ENCODE measurements at regions not wholly inside any gene's neighbourhood (a gene's known extent, or its start where the extent isn't known, plus 50 kb on each side); places are given as distances from the start of the nearest gene placed in this dataset.

DNA sequence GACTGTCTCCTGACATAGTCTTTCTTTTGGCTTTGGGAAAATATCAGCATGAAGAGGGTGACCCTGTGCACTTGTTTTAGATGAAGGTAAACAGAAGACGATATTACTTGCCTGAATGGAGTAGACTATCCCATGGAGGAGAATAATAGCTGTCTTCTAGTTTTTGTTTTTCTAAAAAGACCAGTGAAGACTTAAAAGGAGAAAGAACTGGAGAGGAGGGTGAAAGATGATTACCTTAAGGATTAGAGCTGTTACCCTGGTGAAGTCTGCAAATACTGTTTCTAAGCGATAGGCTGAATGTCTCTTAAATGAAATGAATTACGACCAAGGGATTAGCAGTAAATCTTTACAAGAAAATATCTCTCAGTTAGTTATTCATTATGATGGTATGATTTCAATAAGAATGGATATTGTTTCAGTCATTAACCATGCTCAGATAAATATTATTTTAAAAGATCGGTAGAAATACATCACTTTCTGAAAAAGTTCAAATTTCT, 255.6 kb upstream of the FERD3L start:
- no peaks in the 10 kb centered on the region for H3K36me3 ChIP-seq (ENCODE audit: low read length)
- no peak overlapping the region for H3K4me3 ChIP-seq (ENCODE audit: insufficient read depth, low read length, poor library complexity, severe bottlenecking)
- TF ChIP-seq, protein P1, sequence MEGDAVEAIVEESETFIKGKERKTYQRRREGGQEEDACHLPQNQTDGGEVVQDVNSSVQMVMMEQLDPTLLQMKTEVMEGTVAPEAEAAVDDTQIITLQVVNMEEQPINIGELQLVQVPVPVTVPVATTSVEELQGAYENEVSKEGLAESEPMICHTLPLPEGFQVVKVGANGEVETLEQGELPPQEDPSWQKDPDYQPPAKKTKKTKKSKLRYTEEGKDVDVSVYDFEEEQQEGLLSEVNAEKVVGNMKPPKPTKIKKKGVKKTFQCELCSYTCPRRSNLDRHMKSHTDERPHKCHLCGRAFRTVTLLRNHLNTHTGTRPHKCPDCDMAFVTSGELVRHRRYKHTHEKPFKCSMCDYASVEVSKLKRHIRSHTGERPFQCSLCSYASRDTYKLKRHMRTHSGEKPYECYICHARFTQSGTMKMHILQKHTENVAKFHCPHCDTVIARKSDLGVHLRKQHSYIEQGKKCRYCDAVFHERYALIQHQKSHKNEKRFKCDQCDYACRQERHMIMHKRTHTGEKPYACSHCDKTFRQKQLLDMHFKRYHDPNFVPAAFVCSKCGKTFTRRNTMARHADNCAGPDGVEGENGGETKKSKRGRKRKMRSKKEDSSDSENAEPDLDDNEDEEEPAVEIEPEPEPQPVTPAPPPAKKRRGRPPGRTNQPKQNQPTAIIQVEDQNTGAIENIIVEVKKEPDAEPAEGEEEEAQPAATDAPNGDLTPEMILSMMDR (IDR thresholded peaks at IDR 0.05; ENCODE audit: insufficient read depth, low read length, poor library complexity, severe bottlenecking) = no peak
- no peak for TF ChIP-seq EZH2phosphoT487 (conservative IDR thresholded peaks at IDR 0.05; ENCODE audit: low read length)
- no peaks in the 10 kb centered on the region for H3K79me2 ChIP-seq (ENCODE audit: insufficient read depth, low read length)
- H3K9me3 ChIP-seq (ENCODE audit: insufficient read depth, low read length) = no peaks in the 10 kb centered on the region
- H3K4me2 ChIP-seq (ENCODE audit: low read depth, low read length, poor library complexity, severe bottlenecking) = no peak overlapping the region
- H3K27ac ChIP-seq (ENCODE audit: low read depth, low read length) = no peak overlapping the region
- H4K20me1 ChIP-seq (ENCODE audit: low read depth, low read length) = no peaks in the 10 kb centered on the region
- H3K27me3 ChIP-seq (ENCODE audit: low read length) = no peaks in the 10 kb centered on the region
- H3K9me2 ChIP-seq (replicated peaks; ENCODE audit: insufficient read depth, low read length) = no peaks in the 10 kb centered on the region
- H3F3A ChIP-seq (ENCODE audit: insufficient read depth) = no peaks in the 10 kb centered on the region
- no peak overlapping the region for H2AFZ ChIP-seq (ENCODE audit: low read depth, low read length, severe bottlenecking)
- no peak overlapping the region for H3K9ac ChIP-seq (ENCODE audit: low read length)

DNA sequence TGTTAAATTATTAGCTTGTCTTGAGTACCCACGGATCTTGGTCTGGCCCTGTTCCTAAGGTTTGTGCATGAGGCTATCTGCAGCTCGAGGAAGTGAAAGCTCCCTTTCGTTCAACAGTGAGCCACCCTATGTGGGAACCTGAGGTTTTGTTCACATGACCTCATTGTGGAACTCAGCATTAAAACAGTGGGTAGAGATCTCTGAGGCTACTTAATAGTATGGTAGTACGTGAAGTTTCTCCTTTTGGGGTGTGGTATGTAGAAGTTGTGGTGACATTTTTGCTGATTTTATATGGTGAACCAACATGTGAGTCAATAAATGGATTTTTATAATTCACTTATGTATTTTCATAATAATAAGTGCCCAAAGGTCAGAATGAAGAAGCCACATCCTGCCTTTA, 252.7 kb upstream of the FERD3L start:
- Histone ChIP-seq H3K4me2 (ENCODE audit: low read depth, low read length, poor library complexity, severe bottlenecking) (no peak overlapping the region), H3K9ac (ENCODE audit: low read length) (no peak overlapping the region), H3K9me3 (ENCODE audit: insufficient read depth, low read length) (no peaks in the 10 kb centered on the region), H3K9me2 (replicated peaks; ENCODE audit: insufficient read depth, low read length) (no peaks in the 10 kb centered on the region), H3F3A (ENCODE audit: insufficient read depth) (no peaks in the 10 kb centered on the region), H4K20me1 (ENCODE audit: low read depth, low read length) (no peaks in the 10 kb centered on the region), H3K4me3 (ENCODE audit: insufficient read depth, low read length, poor library complexity, severe bottlenecking) (no peak overlapping the region), H2AFZ (ENCODE audit: low read depth, low read length, severe bottlenecking) (no peak overlapping the region), H3K27ac (ENCODE audit: low read depth, low read length) (no peak overlapping the region), H3K36me3 (ENCODE audit: low read length) (no peaks in the 10 kb centered on the region), H3K79me2 (ENCODE audit: insufficient read depth, low read length) (no peaks in the 10 kb centered on the region), H3K27me3 (ENCODE audit: low read length) (no peaks in the 10 kb centered on the region)
- TF ChIP-seq, protein P1 (IDR thresholded peaks at IDR 0.05; ENCODE audit: insufficient read depth, low read length, poor library complexity, severe bottlenecking) = no peak
- no peak for TF ChIP-seq EZH2phosphoT487 (conservative IDR thresholded peaks at IDR 0.05; ENCODE audit: low read length)

DNA sequence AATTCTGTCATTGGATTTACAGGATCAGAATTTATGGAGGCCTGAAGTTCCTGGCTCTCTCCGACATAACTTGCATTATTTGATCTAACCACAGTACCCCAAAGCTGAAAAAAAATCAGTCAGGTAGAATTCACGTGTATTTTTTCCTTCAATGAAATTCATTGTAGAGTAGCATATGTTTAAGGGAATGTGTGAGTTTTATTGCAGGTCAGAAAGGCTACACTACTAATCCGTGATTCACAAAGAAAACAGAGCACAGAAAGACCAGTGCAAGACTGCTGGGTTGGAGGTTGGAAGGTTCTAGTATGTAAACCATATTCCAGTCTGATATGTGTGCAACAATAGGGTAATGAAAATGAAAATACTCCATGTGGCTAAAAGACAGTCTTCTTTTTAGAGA, 247.0 kb upstream of the FERD3L start:
- Histone ChIP-seq H3K36me3 (ENCODE audit: low read length) (no peaks in the 10 kb centered on the region), H3K4me2 (ENCODE audit: low read depth, low read length, poor library complexity, severe bottlenecking) (no peak overlapping the region), H3F3A (ENCODE audit: insufficient read depth) (no peaks in the 10 kb centered on the region), H3K27me3 (ENCODE audit: low read length) (no peaks in the 10 kb centered on the region), H3K79me2 (ENCODE audit: insufficient read depth, low read length) (no peaks in the 10 kb centered on the region), H3K9me2 (replicated peaks; ENCODE audit: insufficient read depth, low read length) (no peaks in the 10 kb centered on the region), H3K9me3 (ENCODE audit: insufficient read depth, low read length) (no peaks in the 10 kb centered on the region), H3K27ac (ENCODE audit: low read depth, low read length) (no peak overlapping the region), H3K4me3 (ENCODE audit: insufficient read depth, low read length, poor library complexity, severe bottlenecking) (no peak overlapping the region), H2AFZ (ENCODE audit: low read depth, low read length, severe bottlenecking) (no peak overlapping the region), H4K20me1 (ENCODE audit: low read depth, low read length) (no peaks in the 10 kb centered on the region; the same call in 1 of the 2 replicates), H3K9ac (ENCODE audit: low read length) (no peak overlapping the region)
- TF ChIP-seq, protein P1 (IDR thresholded peaks at IDR 0.05; ENCODE audit: insufficient read depth, low read length, poor library complexity, severe bottlenecking) = no peak
- no peak for TF ChIP-seq EZH2phosphoT487 (conservative IDR thresholded peaks at IDR 0.05; ENCODE audit: low read length)
